Fibroblast of pulmonary artery (primary cell): ENCODE measurements at regions not wholly inside any gene's neighbourhood (a gene's known extent, or its start where the extent isn't known, plus 50 kb on each side); places are given as distances from the start of the nearest gene placed in this dataset.
A peak's percentile ranks its signal among the peaks of the same experiment; 100 is the strongest.

ENCODE experiments used
- DNase-seq: peaks from one replicate; pipeline ENCODE4 v3.0.0-alpha.2; 2010; ENCODE audit warnings: low read depth
- H3K4me3 ChIP-seq: replicated peaks from 2 replicates; pipeline ENCODE4 v1.5.1; 2011; ENCODE audit warnings: low read depth, mild to moderate bottlenecking, control low read depth, low read length, moderate library complexity
- TF ChIP-seq, protein P1 (sequence below): IDR thresholded peaks from 2 replicates; pipeline ENCODE4 v1.5.1; 2011; ENCODE audit warnings: mild to moderate bottlenecking, control low read depth, low read length, inconsistent platforms; ENCODE audit errors: missing control alignments

DNA sequence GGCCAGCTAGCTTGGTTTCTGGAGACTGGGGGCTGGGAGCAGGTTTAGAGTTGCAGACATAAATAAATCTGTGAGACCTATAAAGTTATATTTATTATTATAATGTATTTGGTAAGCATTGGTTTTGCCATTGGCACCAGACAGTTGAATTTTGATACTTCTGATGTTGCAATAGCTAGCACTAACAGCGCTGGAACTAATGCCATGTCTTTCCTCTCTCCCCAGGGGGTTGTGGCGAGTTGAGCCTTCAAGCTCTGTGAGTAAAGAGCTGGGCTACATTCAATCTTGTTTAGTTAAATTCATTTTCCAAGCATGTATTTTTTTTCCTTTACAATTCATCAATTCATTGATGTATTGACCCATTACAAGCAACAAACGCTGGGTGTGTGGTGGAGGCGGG is 358.7 kb upstream of the NR3C2 start:
- no peak for DNase-seq
- TF ChIP-seq, protein P1, sequence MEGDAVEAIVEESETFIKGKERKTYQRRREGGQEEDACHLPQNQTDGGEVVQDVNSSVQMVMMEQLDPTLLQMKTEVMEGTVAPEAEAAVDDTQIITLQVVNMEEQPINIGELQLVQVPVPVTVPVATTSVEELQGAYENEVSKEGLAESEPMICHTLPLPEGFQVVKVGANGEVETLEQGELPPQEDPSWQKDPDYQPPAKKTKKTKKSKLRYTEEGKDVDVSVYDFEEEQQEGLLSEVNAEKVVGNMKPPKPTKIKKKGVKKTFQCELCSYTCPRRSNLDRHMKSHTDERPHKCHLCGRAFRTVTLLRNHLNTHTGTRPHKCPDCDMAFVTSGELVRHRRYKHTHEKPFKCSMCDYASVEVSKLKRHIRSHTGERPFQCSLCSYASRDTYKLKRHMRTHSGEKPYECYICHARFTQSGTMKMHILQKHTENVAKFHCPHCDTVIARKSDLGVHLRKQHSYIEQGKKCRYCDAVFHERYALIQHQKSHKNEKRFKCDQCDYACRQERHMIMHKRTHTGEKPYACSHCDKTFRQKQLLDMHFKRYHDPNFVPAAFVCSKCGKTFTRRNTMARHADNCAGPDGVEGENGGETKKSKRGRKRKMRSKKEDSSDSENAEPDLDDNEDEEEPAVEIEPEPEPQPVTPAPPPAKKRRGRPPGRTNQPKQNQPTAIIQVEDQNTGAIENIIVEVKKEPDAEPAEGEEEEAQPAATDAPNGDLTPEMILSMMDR = no peak
- no peak overlapping the region for H3K4me3 ChIP-seq

DNA sequence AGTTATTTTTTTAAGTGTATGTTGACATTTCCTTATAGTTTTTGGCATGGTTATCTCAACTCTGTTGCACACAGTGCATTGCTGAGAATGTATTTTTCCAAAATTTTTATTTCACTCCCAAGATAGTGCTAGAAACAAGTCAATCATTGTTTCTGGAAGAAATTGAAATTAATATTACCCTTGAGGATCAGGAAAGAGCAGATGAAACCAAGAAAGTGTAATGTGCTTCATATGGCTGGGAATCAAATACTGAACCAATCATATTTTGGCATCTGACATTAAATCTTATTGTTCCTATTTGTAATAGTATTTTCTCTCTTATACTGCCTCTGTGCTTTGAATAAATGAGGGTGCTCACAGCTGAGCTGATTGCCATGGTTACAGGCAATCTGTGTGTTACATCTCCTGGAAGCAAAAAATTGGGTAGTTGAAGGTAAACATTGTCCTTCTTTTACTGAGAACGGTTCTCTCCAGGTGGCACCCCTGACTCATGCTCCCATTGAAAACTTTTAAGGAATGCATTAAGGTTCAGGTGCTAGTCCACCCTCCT is 358.2 kb upstream of the NR3C2 start:
- no peak for DNase-seq
- TF ChIP-seq, protein P1 = no peak
- H3K4me3 ChIP-seq = no peak overlapping the region

DNA sequence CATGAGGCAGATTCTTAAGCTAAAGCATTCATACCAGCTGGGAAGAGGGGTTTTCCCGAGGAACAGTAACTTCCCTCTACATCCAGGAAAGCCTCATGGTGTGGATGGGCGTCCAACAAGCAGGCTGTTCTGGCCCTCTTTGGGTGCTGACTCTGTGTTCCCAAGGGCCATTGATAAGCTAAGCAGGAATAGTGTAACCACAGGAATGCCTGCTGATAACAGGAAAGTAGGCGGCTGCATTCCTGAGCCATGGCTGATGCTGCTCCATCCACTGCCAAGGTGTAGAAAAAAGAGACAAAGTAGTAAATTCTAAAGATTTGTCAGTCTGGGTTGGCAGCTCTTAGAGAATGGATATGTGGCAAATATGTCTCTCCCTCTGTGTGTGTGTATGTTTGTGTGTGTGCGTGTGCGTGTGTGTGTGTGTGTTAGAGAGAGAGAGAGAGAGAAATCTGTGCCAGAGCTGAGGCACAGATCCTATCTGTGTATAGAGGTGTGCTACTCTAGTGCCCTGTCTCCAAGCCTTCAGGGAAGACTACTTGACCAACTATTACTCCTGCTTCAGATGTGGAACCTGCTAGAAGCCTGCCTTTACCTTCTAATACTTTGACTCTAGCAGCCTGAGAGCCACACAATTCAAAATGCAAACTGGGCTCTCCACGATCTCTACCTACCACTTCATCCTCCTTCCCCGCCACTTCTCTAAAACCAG is 353.1 kb upstream of the NR3C2 start:
- TF ChIP-seq, protein P1 = no peak

DNA sequence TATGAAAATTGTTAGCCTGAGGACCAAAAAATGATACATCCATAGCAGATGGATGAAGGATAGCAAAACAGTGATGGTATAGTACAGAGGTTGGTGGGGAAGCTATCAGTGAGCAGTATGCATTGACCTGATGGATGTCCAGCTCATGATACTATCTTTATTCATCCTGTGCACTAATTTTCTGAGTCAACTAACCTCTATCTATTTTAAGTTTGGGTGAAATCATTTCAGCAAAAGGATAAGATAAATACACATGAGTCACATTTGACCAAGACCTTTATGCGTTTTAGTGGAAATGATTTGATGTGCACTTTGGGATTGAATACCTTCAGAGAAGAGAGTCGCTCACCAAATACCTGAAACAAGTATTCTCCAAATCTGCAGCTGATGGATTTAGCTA is 351.0 kb upstream of the NR3C2 start:
- no peak for DNase-seq
- H3K4me3 ChIP-seq = no peak overlapping the region
- TF ChIP-seq, protein P1 = no peak

More for the DNA sequence above, 353.1 kb upstream of the NR3C2 start:
- H3K4me3 ChIP-seq = no peak overlapping the region
- peak; percentile 83 for DNase-seq

DNA sequence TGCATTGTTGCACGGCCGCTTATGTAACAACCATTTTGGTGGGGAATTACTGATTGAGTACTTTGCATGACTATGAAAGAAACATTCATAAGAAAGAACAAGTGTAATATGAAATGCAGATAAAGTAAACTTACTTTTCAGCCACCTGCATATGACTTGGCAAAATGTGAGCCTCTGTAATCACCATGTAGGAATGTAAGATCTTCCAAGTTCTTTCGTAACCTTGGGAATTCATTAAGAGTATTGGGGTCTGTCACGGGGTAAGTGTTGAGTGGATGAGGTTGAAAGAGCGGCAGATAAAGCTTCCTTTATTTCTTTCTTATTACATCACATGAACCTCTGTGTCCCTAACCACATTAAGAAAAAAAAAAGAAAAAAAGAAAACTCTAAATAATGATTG is 348.5 kb upstream of the NR3C2 start:
- peak; percentile 48 for DNase-seq
- TF ChIP-seq, protein P1 = no peak
- no peak overlapping the region for H3K4me3 ChIP-seq

DNA sequence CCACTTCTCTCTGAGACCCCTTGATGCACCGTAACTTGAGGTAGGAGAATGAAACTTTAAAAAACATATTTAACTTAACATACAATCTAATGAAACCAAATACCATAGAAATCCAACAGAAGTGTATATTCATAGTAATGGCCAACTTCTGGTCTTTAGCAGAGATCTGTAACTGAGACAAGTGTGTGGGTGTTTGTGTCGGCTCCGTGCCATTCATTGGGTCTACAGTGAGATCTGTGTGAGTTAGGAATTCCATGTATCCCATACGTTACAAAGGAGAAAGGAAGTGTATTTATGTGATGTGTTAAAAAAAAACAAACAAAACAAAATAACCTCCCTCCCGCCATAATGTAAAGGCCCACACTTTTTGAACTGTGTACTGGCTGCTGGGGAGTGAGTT is 348.0 kb upstream of the NR3C2 start:
- TF ChIP-seq, protein P1 = no peak
- no peak for DNase-seq
- no peak overlapping the region for H3K4me3 ChIP-seq
